Breast epithelium (tissue), 4 donors: ENCODE measurements at regions not wholly inside any gene's neighbourhood (a gene's known extent, or its start where the extent isn't known, plus 50 kb on each side); places are given as distances from the start of the nearest gene placed in this dataset.

ENCODE experiments used
- DNase-seq, 2 donors: peaks; one replicate each; pipeline ENCODE4 v3.0.0-alpha.2; 2019; ENCODE audit warnings: low spot score in 2 of 2
- H3K27ac ChIP-seq, 2 donors: fragments of 200-600 bp; sonication (generic) in 1 of 2; one replicate each; pipeline ENCODE4 v1.5.1; 2016 to 2019; ENCODE audit warnings: mild to moderate bottlenecking in 1 of 2
- H3K27me3 ChIP-seq, 2 donors: fragments of 200-600 bp; sonication (generic) in 1 of 2; one replicate each; pipeline versions ENCODE4 v1.5.1 to v1.6.0; 2017 to 2019; ENCODE audit warnings: control low read depth in 1 of 2, mild to moderate bottlenecking in 1 of 2
- H3K36me3 ChIP-seq: fragments of 200-600 bp; one replicate; pipeline ENCODE4 v1.5.1; 2019
- H3K4me1 ChIP-seq, 2 donors: fragments of 200-600 bp; sonication (generic); one replicate each; pipeline ENCODE4 v1.5.1; 2016 to 2019; ENCODE audit warnings: control low read depth in 1 of 2
- H3K4me3 ChIP-seq, 3 donors: fragments of 200-600 bp; sonication (generic); 1 replicate in 2 of 3; 2 replicates in 1 of 3; pipeline ENCODE4 v1.5.1; 2016 to 2019; ENCODE audit warnings: mild to moderate bottlenecking in 3 of 3, moderate library complexity in 2 of 3
- H3K9me3 ChIP-seq, 2 donors: fragments of 200-600 bp; sonication (generic) in 1 of 2; one replicate each; pipeline ENCODE4 v1.5.1; 2016 to 2019; ENCODE audit warnings: control low read depth in 1 of 2
- POLR2A ChIP-seq: fragments of 450-650 bp; IDR thresholded peaks from one replicate; pipeline ENCODE4 v1.6.1; 2016; ENCODE audit warnings: antibody characterized with exemption, mild to moderate bottlenecking, moderate library complexity
- POLR2AphosphoS5 ChIP-seq, 3 donors: sonication (generic); formaldehyde crosslinking; IDR thresholded peaks; one replicate each; pipeline ENCODE4 v1.6.1; 2017; ENCODE audit warnings: antibody characterized with exemption in 3 of 3
- intact Hi-C: fragments of 100-400 bp; cut with DNase I; formaldehyde crosslinking; loops from one replicate; pipeline ENCODE4 v1.15.1; 2023; ENCODE audit warnings: low total_unique reads
- TF ChIP-seq, protein P1 (sequence below), 3 donors: fragments of 450-650 bp; IDR thresholded peaks; one replicate each; pipeline ENCODE4 v1.5.1; 2016 to 2017; ENCODE audit warnings: antibody characterized with exemption in 3 of 3, mild to moderate bottlenecking in 3 of 3, moderate library complexity in 3 of 3

DNA sequence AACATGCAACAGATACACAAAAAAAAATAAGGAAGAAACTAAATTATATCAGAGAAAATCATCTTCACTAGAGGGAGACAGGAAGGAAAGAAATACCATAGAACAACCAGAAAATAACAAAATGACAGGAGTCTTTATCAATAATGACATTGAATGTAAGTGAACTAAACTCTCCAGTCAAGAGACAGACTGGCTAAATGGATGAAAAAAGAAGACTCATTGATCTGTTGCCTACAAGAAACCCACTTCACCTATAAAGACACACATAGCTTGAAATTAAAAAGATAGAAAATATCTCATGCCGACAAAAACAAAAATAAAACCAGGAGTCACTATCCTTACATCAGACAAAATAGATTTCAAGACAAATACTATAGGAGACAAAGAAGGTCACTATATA is 593.1 kb upstream of the USP24 start:
- H3K36me3 ChIP-seq, result no peaks in the 10 kb centered on the region
- no peak overlapping the region for H3K4me3 ChIP-seq
- TF ChIP-seq POLR2AphosphoS5 (IDR thresholded peaks at IDR 0.05), result no peak
- TF ChIP-seq POLR2A, result no peak
- TF ChIP-seq, protein P1, sequence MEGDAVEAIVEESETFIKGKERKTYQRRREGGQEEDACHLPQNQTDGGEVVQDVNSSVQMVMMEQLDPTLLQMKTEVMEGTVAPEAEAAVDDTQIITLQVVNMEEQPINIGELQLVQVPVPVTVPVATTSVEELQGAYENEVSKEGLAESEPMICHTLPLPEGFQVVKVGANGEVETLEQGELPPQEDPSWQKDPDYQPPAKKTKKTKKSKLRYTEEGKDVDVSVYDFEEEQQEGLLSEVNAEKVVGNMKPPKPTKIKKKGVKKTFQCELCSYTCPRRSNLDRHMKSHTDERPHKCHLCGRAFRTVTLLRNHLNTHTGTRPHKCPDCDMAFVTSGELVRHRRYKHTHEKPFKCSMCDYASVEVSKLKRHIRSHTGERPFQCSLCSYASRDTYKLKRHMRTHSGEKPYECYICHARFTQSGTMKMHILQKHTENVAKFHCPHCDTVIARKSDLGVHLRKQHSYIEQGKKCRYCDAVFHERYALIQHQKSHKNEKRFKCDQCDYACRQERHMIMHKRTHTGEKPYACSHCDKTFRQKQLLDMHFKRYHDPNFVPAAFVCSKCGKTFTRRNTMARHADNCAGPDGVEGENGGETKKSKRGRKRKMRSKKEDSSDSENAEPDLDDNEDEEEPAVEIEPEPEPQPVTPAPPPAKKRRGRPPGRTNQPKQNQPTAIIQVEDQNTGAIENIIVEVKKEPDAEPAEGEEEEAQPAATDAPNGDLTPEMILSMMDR (IDR thresholded peaks at IDR 0.05), result no peak
- no peaks in the 10 kb centered on the region for H3K27me3 ChIP-seq
- intact Hi-C loops, result no loop called here
- no peaks in the 10 kb centered on the region for H3K9me3 ChIP-seq
- no peaks in the 10 kb centered on the region for H3K4me1 ChIP-seq
- H3K27ac ChIP-seq, result no peak overlapping the region
- DNase-seq, result no peak

DNA sequence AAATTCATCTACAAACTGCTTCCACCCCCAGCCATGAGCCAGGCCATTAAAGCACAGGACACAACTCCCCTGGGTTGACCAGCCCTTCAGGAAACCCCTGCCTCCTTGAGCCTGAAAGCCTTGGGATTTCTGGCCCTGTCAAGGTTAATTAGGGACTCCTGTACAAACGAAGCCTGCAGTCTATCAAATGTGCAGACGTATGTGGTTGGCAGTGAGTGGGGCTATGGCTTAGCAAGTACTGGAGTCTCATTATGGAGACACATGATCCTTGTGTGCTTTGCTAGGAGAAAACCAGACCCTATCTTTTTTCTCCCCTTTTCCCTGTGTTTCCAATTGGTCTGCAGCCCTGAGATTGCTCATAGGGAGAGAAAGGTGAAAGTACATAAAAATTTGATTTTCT is 588.3 kb upstream of the USP24 start:
- intact Hi-C loops, result no loop called here
- TF ChIP-seq POLR2A, result no peak
- TF ChIP-seq, protein P1 (IDR thresholded peaks at IDR 0.05), result no peak
- TF ChIP-seq POLR2AphosphoS5 (IDR thresholded peaks at IDR 0.05), result no peak
- no peak for DNase-seq
- Histone ChIP-seq H3K36me3 (no peaks in the 10 kb centered on the region), H3K4me1 (no peaks in the 10 kb centered on the region), H3K9me3 (no peaks in the 10 kb centered on the region), H3K4me3 (no peak overlapping the region), H3K27me3 (no peaks in the 10 kb centered on the region), H3K27ac (no peak overlapping the region)

DNA sequence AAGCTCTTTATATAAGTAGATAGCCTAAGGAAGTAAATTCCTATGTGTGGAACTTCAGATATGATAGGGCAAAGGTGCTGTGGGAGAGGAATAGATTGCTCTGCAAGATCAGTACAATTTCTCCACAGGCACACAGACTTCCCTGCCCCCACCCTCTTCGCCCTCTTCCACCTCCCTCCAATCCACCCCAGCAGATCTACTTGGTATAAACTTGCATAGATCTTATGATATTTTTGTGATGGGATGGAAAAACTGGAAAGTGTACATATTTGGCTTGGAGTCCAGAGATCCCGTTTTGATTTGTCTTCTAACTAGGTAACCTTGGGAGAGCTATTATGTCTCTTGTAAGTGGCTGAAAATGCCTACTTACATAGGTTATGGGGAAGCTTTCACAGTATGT is 586.3 kb upstream of the USP24 start:
- Histone ChIP-seq H3K4me3 (no peak overlapping the region), H3K36me3 (no peaks in the 10 kb centered on the region), H3K4me1 (no peaks in the 10 kb centered on the region), H3K9me3 (no peaks in the 10 kb centered on the region), H3K27me3 (no peaks in the 10 kb centered on the region), H3K27ac (no peak overlapping the region)
- DNase-seq, result no peak
- TF ChIP-seq POLR2AphosphoS5 (IDR thresholded peaks at IDR 0.05) (no peak), POLR2A (no peak)
- TF ChIP-seq, protein P1 (IDR thresholded peaks at IDR 0.05), result no peak
- intact Hi-C loops, result no loop called here

DNA sequence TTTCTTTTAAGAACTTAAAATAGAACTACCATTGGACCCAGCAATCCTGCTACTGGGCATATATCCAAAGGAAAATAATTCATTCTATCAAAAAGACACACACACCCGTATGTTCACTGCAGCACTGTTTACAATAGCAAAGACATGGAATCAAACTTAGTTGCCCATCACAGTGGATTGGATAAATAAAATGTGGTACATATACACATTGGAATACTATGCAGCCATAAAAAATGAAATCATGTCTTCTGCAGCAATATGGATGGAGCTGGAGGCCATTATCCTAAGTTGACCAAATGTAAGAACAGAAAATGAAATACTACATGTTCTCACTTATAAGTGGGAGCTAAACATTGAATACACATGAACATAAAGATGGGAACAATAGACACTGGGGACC is 585.3 kb upstream of the USP24 start:
- Histone ChIP-seq H3K27me3 (no peaks in the 10 kb centered on the region), H3K4me3 (no peak overlapping the region), H3K9me3 (no peaks in the 10 kb centered on the region), H3K27ac (no peak overlapping the region), H3K4me1 (no peaks in the 10 kb centered on the region), H3K36me3 (no peaks in the 10 kb centered on the region)
- intact Hi-C loops, result no loop called here
- TF ChIP-seq, protein P1 (IDR thresholded peaks at IDR 0.05), result no peak
- TF ChIP-seq POLR2A (no peak), POLR2AphosphoS5 (IDR thresholded peaks at IDR 0.05) (no peak)
- no peak for DNase-seq

DNA sequence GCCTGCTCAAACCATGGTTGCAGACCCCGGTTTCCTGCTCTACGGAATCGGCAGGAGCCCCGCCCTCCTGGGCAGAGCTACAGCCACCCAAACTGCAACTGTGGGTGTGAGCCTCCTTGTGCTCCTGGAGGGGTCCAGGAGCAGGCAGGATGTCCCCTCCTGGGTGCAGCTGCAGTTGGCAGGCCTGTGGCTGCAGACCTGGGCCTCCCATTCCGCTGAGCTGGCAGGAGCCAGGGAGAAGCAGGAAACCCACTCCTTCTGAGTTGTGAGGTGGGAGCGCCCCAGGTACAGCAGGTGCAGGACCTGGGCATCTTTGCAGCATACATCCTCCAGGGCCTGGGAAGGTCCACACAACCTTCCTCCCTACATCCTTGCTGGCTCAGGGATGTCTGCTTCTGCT is 578.7 kb upstream of the USP24 start:
- intact Hi-C loops, result no loop called here
- Histone ChIP-seq H3K4me1 (no peaks in the 10 kb centered on the region), H3K36me3 (no peaks in the 10 kb centered on the region), H3K4me3 (no peak overlapping the region), H3K9me3 (no peaks in the 10 kb centered on the region), H3K27ac (no peak overlapping the region), H3K27me3 (no peaks in the 10 kb centered on the region)
- TF ChIP-seq POLR2AphosphoS5 (IDR thresholded peaks at IDR 0.05) (no peak), POLR2A (no peak)
- TF ChIP-seq, protein P1 (IDR thresholded peaks at IDR 0.05), result no peak
- no peak for DNase-seq
